Stomach (tissue), 8 donors: ENCODE measurements at regions not wholly inside any gene's neighbourhood (a gene's known extent, or its start where the extent isn't known, plus 50 kb on each side); places are given as distances from the start of the nearest gene placed in this dataset.

Experiments used
- DNase-seq, 2 donors: peaks; one replicate each; pipeline versions ENCODE4 v3.0.0 to v3.0.0-alpha.2; 2013 to 2019
- H3K27ac ChIP-seq, 5 donors: fragments of 200-600 bp in 4 of 5; sonication (generic) in 4 of 5; one replicate each; pipeline ENCODE4 v1.5.1; 2013 to 2019; ENCODE audit warnings: mild to moderate bottlenecking in 1 of 5, moderate library complexity in 1 of 5
- H3K27me3 ChIP-seq, 3 donors: fragments of 200-600 bp; sonication (generic); one replicate each; pipeline ENCODE4 v1.5.1; 2017 to 2019; ENCODE audit warnings: mixed run types in 1 of 3
- H3K36me3 ChIP-seq, 4 donors: fragments of 200-600 bp; sonication (generic); 1 replicate in 3 of 4; 2 replicates in 1 of 4; pipeline ENCODE4 v1.5.1; 2016 to 2019
- H3K4me1 ChIP-seq, 4 donors: fragments of 200-600 bp; sonication (generic); one replicate each; pipeline ENCODE4 v1.5.1; 2016 to 2019
- H3K4me3 ChIP-seq, 4 donors: fragments of 200-600 bp; sonication (generic) in 3 of 4; one replicate each; pipeline ENCODE4 v1.5.1; 2016 to 2019; ENCODE audit warnings: mild to moderate bottlenecking in 1 of 4
- H3K9me3 ChIP-seq, 4 donors: fragments of 200-600 bp; sonication (generic); one replicate each; pipeline ENCODE4 v1.5.1; 2016 to 2019
- EP300 ChIP-seq: sonication (generic); formaldehyde crosslinking; IDR thresholded peaks from one replicate; pipeline ENCODE4 v1.6.1; 2017; ENCODE audit warnings: antibody characterized with exemption
- POLR2A ChIP-seq, 4 donors: fragments of 450-650 bp; IDR thresholded peaks; one replicate each; pipeline ENCODE4 v1.6.1; 2016; ENCODE audit warnings: antibody characterized with exemption in 4 of 4, control low read depth in 2 of 4, mild to moderate bottlenecking in 1 of 4, moderate library complexity in 1 of 4
- POLR2AphosphoS5 ChIP-seq, 3 donors: sonication (generic); formaldehyde crosslinking; IDR thresholded peaks; one replicate each; pipeline ENCODE4 v1.6.1; 2016; ENCODE audit warnings: antibody characterized with exemption in 3 of 3
- WGBS, 5 donors: extraction: QIAGEN DNeasy Blood & Tissue Kit in 3 of 5; methylation state at CpG; one replicate each; pipeline versions ENCODE4 v1.1.5 to v1.1.7; 2013 to 2018; 5-methylcytosine and 5-hydroxymethylcytosine counted together
- intact Hi-C: fragments of 100-400 bp; cut with DNase I; formaldehyde crosslinking; loops from one replicate; pipeline ENCODE4 v1.15.1; 2023; ENCODE audit warnings: low total_unique reads
- TF ChIP-seq, protein P1 (sequence below), 7 experiments: fragments of 450-650 bp in 4 of 7; fragments of 200-600 bp in 3 of 7; sonication (generic) in 3 of 7; IDR thresholded peaks; one replicate each; pipeline ENCODE4 v1.5.1; 2016 to 2019; ENCODE audit warnings: antibody characterized with exemption in 7 of 7, control low read depth in 2 of 7, mild to moderate bottlenecking in 1 of 7
- donor health status: healthy with polysubstance abuse.
- donor health status: Bipolar disorder and iron deficiency.
- donor health status: healthy.

DNA sequence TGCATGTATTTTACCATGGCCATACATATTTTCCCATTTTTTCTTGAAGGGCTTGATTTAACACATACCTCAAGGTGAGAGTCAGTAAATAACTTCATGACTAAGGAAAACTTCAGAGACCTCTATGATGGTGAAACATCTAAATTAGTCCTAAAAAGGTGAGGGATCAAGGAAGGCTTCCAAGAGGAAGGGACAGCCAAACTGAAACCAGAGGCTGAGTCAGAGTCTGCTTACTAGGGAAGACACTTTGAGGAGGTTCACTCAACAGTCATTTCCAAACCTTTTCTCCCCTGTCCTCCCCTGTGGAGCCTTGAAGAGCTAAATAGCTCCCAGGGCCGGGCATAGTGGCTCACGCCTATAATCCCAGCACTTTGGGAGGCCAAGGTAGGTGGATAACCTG lies 206.6 kb downstream of the SHQ1 start:
- H3K36me3 ChIP-seq, result no peaks in the 10 kb centered on the region
- no peak for DNase-seq
- H3K27me3 ChIP-seq, result no peaks in the 10 kb centered on the region
- intact Hi-C loops, result no loop called here
- H3K27ac ChIP-seq, result no peak overlapping the region
- H3K4me3 ChIP-seq, result no peak overlapping the region
- 81 to 91% (median 89%) methylated on average over 2 of the region's 2 CpGs for WGBS, 5 donors
- no peaks in the 10 kb centered on the region for H3K4me1 ChIP-seq
- TF ChIP-seq, protein P1, sequence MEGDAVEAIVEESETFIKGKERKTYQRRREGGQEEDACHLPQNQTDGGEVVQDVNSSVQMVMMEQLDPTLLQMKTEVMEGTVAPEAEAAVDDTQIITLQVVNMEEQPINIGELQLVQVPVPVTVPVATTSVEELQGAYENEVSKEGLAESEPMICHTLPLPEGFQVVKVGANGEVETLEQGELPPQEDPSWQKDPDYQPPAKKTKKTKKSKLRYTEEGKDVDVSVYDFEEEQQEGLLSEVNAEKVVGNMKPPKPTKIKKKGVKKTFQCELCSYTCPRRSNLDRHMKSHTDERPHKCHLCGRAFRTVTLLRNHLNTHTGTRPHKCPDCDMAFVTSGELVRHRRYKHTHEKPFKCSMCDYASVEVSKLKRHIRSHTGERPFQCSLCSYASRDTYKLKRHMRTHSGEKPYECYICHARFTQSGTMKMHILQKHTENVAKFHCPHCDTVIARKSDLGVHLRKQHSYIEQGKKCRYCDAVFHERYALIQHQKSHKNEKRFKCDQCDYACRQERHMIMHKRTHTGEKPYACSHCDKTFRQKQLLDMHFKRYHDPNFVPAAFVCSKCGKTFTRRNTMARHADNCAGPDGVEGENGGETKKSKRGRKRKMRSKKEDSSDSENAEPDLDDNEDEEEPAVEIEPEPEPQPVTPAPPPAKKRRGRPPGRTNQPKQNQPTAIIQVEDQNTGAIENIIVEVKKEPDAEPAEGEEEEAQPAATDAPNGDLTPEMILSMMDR (IDR thresholded peaks at IDR 0.05), result no peak
- TF ChIP-seq POLR2A (IDR thresholded peaks at IDR 0.05) (no peak), POLR2AphosphoS5 (IDR thresholded peaks at IDR 0.05) (no peak), EP300 (no peak)
- no peaks in the 10 kb centered on the region for H3K9me3 ChIP-seq

DNA sequence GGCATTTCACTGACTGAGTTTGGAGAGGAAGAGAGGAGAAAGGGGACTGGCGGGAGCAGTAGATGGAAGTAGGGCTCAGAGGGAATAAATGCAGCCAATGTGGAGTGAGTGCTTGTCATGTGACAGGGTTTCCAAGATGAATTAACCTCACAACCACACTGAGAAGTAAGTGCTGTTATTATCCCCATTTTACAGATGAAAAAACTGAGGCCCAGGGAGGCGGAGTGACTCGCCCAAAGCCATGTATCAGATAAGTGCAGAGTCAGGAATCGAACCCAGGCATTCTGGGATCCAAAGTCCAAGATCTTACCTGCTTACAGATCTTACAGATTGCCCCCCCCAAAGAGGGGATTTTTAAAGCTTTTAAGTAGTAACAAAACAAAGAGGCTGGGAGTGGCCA lies 207.2 kb downstream of the SHQ1 start:
- WGBS, 5 donors, result 80 to 86% (median 82%) methylated on average over 4 of the region's 4 CpGs
- intact Hi-C loops, result no loop called here

DNA sequence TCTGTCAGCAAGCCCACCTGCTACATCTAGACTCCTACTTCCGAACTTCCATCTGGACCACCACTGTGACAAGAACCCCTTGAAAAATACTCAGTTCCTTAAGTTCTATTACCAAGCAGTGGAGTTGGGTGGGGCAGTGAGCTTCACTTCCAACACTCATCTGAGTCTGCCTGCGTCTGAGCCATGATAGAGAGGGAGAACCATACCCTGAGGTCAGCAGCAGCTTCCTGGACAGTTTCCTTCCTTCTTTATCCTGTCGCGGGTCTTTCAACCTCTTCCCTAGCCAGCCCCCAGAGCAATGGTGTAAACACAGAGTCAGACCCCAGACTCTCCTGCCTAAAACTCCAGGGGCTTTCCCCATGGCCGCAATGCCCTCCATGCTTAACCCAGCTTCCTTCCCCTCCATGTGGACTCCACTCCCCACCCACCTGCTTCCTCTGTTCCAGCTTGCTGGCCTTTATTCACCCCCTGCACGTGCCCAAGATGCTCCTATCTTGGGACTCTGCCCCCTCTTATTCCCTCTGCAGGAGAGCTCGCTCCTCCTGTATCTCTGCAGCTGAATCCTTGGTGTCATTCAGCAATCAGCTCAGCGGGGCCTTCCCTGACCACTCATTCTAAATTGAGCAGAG lies 211.2 kb downstream of the SHQ1 start:
- 56 to 76% (median 71%) methylated on average over 8 of the region's 8 CpGs for WGBS, 5 donors
- TF ChIP-seq, protein P1 (IDR thresholded peaks at IDR 0.05), result no peak
- TF ChIP-seq POLR2A (IDR thresholded peaks at IDR 0.05), result no peak
- TF ChIP-seq EP300, result no peak
- no peak for TF ChIP-seq POLR2AphosphoS5 (IDR thresholded peaks at IDR 0.05)
- no peak overlapping the region for H3K4me3 ChIP-seq
- intact Hi-C loops, result no loop called here
- no peak overlapping the region for H3K27ac ChIP-seq
- H3K27me3 ChIP-seq, result no peaks in the 10 kb centered on the region
- no peaks in the 10 kb centered on the region for H3K9me3 ChIP-seq
- H3K36me3 ChIP-seq, result no peaks in the 10 kb centered on the region
- DNase-seq, result no peak
- H3K4me1 ChIP-seq, result no peaks in the 10 kb centered on the region

More for the DNA sequence above, 207.2 kb downstream of the SHQ1 start:
- Histone ChIP-seq H3K9me3 (no peaks in the 10 kb centered on the region), H3K4me1 (no peaks in the 10 kb centered on the region), H3K36me3 (no peaks in the 10 kb centered on the region), H3K27me3 (no peaks in the 10 kb centered on the region), H3K27ac (no peak overlapping the region), H3K4me3 (no peak overlapping the region)
- TF ChIP-seq, protein P1 (IDR thresholded peaks at IDR 0.05), result no peak
- TF ChIP-seq POLR2A (IDR thresholded peaks at IDR 0.05) (no peak), POLR2AphosphoS5 (IDR thresholded peaks at IDR 0.05) (no peak), EP300 (no peak)
- no peak for DNase-seq

DNA sequence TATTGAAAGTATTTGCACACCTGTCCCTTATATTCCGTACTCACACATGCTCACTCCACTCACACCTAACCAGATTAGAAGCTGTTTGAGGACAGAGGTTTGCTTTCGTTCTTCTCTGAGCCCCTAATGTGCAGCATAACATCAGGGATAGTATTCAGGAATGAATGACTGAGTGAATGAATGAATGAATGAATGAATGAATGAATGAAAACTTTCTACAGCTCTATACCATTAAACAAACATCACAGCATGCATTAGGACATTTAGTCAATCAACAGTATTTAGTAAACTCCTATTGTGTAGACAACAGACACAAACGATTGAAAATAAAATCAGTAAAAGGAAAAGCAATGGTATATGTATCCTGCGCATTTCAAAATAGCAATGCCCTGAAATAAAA lies 212.7 kb downstream of the SHQ1 start:
- intact Hi-C loops, result no loop called here
- no peak for DNase-seq
- H3K4me1 ChIP-seq, result no peaks in the 10 kb centered on the region
- H3K27me3 ChIP-seq, result no peaks in the 10 kb centered on the region
- TF ChIP-seq POLR2AphosphoS5 (IDR thresholded peaks at IDR 0.05), result no peak
- H3K36me3 ChIP-seq, result no peaks in the 10 kb centered on the region
- no peaks in the 10 kb centered on the region for H3K9me3 ChIP-seq
- no peak overlapping the region for H3K27ac ChIP-seq
- WGBS, 5 donors, result 87 to 92% (median 91%) methylated on average over 4 of the region's 4 CpGs
- H3K4me3 ChIP-seq, result no peak overlapping the region

DNA sequence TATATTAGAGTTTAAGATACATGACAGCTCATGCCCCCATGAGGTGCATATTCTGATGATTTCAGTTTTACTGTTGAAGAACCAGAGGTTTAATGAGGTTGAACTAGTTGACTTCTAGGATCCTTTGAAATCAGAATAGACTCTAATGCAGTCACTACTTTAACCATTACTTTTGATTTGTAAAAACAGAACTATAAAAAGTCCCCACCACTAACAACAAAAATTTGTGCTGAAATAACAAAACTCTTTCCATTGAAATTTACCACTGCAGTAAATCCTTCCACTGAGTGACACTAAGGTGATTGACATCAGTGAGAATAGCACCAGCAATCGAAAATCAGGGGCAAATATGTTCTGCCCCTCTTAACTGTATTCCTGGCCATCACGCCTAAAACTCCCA lies 214.1 kb downstream of the SHQ1 start:
- WGBS, 5 donors, result 82 to 91% (median 88%) methylated on average over 2 of the region's 2 CpGs
- intact Hi-C loops, result no loop called here
- Histone ChIP-seq H3K9me3 (no peaks in the 10 kb centered on the region), H3K27me3 (no peaks in the 10 kb centered on the region), H3K36me3 (no peaks in the 10 kb centered on the region), H3K27ac (no peak overlapping the region), H3K4me3 (no peak overlapping the region), H3K4me1 (no peaks in the 10 kb centered on the region)
- TF ChIP-seq EP300 (no peak), POLR2A (IDR thresholded peaks at IDR 0.05) (no peak), POLR2AphosphoS5 (IDR thresholded peaks at IDR 0.05) (no peak)
- TF ChIP-seq, protein P1 (IDR thresholded peaks at IDR 0.05), result no peak
- no peak for DNase-seq
